Small intestine (tissue), 7 donors: ENCODE measurements at regions not wholly inside any gene's neighbourhood (a gene's known extent, or its start where the extent isn't known, plus 50 kb on each side); places are given as distances from the start of the nearest gene placed in this dataset.

Experiments used
- DNase-seq, 2 donors: peaks; one replicate each; pipeline versions ENCODE4 v3.0.0 to v3.0.0-alpha.2; 2013
- FAIRE-seq: peaks from 2 replicates; lab custom pipeline; 2012; peaks lifted over from hg19 to GRCh38; lab: Jason Lieb, UNC
- H3K27ac ChIP-seq, 3 donors: one replicate each; pipeline ENCODE4 v1.5.1; 2013; ENCODE audit warnings: low read length in 2 of 3, mild to moderate bottlenecking in 2 of 3, control low read depth in 1 of 3, inconsistent platforms in 1 of 3, low read depth in 1 of 3, moderate library complexity in 1 of 3
- H3K27me3 ChIP-seq, 3 donors: one replicate each; pipeline ENCODE4 v1.6.1; 2013; ENCODE audit warnings: low read length in 3 of 3, inconsistent platforms in 1 of 3; ENCODE audit not compliant: control insufficient read depth in 3 of 3, insufficient read depth in 3 of 3
- H3K36me3 ChIP-seq, 3 donors: one replicate each; pipeline ENCODE4 v1.6.1; 2013; ENCODE audit warnings: low read length in 3 of 3, inconsistent platforms in 1 of 3, low read depth in 1 of 3, mild to moderate bottlenecking in 1 of 3, moderate library complexity in 1 of 3; ENCODE audit not compliant: control insufficient read depth in 3 of 3, insufficient read depth in 2 of 3
- H3K4me1 ChIP-seq, 3 donors: one replicate each; pipeline ENCODE4 v1.6.1; 2013; ENCODE audit warnings: low read length in 2 of 3, inconsistent platforms in 1 of 3, low read depth in 1 of 3, mild to moderate bottlenecking in 1 of 3, moderate library complexity in 1 of 3; ENCODE audit not compliant: control insufficient read depth in 3 of 3, insufficient read depth in 2 of 3
- H3K4me3 ChIP-seq, 3 donors: one replicate each; pipeline ENCODE4 v1.5.1; 2013; ENCODE audit warnings: low read length in 3 of 3, control low read depth in 1 of 3, inconsistent platforms in 1 of 3, low read depth in 1 of 3, mild to moderate bottlenecking in 1 of 3, moderate library complexity in 1 of 3
- H3K9me3 ChIP-seq, 2 donors: one replicate each; pipeline ENCODE4 v1.6.1; 2013; ENCODE audit warnings: low read depth in 1 of 2, low read length in 1 of 2; ENCODE audit not compliant: control insufficient read depth in 2 of 2, insufficient read depth in 1 of 2
- WGBS, 3 donors: extraction: QIAGEN DNeasy Blood & Tissue Kit; methylation state at CpG; one replicate each; pipeline ENCODE4 v1.1.7; 2013; 5-methylcytosine and 5-hydroxymethylcytosine counted together
- donor health status: healthy with polysubstance abuse.
- donor health status: control.
- donor health status: control.
- donor health status: Bipolar disorder and iron deficiency.
- donor health status: healthy.

- no peaks in the 10 kb centered on the region for H3K36me3 ChIP-seq
- WGBS, 3 donors, result 83 to 87% (median 84%) methylated on average over 23 of the region's 23 CpGs
- H3K9me3 ChIP-seq, result no peaks in the 10 kb centered on the region
- DNase-seq, result no peak
- no peaks in the 10 kb centered on the region for H3K27me3 ChIP-seq
- no peaks in the 10 kb centered on the region for H3K4me1 ChIP-seq
- no peak for FAIRE-seq
- H3K27ac ChIP-seq, result no peak overlapping the region
- H3K4me3 ChIP-seq, result no peak overlapping the region
Measured at GRCh38 chr2:600542-601386, 76.4 kb downstream of the TMEM18 start.

GRCh38 chr2:599601-600000, 77.6 kb downstream of the TMEM18 start:
- Histone ChIP-seq H3K36me3 (no peaks in the 10 kb centered on the region), H3K9me3 (no peaks in the 10 kb centered on the region), H3K27ac (no peak overlapping the region), H3K4me1 (no peaks in the 10 kb centered on the region), H3K27me3 (no peaks in the 10 kb centered on the region), H3K4me3 (no peak overlapping the region)
- FAIRE-seq (no peak), DNase-seq (no peak)
- 50 to 83% (median 51%) methylated on average over 8 of the region's 8 CpGs for WGBS, 3 donors

DNA sequence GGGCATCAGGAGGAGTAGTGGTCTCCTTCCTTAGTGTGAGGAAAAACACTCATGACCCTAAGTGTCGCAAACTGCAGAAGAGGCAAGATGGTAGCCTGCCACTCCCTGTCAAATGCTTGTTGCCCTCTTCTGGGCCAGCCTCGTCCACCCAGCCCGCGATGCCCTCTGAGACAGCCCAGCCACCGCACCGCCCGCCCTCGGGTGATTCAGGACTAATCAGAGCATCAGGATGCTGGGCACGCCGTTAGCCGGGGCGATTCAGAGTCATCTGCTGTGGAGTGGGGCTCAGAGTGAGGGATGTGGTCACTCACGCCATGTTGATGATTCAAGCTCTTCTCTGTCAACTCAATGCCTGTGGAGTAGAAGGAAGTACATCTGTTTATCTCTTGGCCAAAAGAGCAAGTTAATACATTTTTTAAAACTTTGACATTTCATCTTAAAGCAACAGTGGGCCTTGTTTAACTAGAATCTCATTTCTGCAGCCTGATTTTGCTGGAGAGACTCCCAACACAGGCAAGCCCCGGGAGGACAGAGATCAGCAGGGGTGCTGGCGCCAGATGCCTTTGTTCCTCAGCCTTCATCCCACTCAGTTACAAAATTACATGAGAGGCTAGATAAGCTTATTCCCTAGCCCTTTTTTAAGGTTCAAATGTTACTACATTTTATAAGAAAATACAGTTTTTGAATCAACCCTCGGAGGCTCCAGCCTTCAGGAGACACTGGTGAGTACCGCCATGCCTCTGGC, 79.0 kb downstream of the TMEM18 start:
- no peak for FAIRE-seq
- WGBS, 3 donors, result 84 to 92% (median 89%) methylated on average over 17 of the region's 17 CpGs
- no peak for DNase-seq

GRCh38 chr2:595831-596592, 81.2 kb downstream of the TMEM18 start:
- no peak for DNase-seq

More for the DNA sequence above, 79.0 kb downstream of the TMEM18 start:
- no peaks in the 10 kb centered on the region for H3K36me3 ChIP-seq
- no peaks in the 10 kb centered on the region for H3K27me3 ChIP-seq
- H3K4me3 ChIP-seq, result no peak overlapping the region
- H3K4me1 ChIP-seq, result no peaks in the 10 kb centered on the region
- no peaks in the 10 kb centered on the region for H3K9me3 ChIP-seq
- no peak overlapping the region for H3K27ac ChIP-seq

GRCh38 chr2:595141-595815, 81.9 kb downstream of the TMEM18 start:
- Histone ChIP-seq H3K27me3 (no peaks in the 10 kb centered on the region), H3K4me3 (no peak overlapping the region), H3K27ac (no peak overlapping the region), H3K36me3 (no peaks in the 10 kb centered on the region), H3K9me3 (no peaks in the 10 kb centered on the region), H3K4me1 (no peaks in the 10 kb centered on the region)
- DNase-seq (no peak), FAIRE-seq (no peak)
- WGBS, 3 donors, result 76 to 80% (median 80%) methylated on average over 23 of the region's 23 CpGs

More at GRCh38 chr2:595831-596592, 81.2 kb downstream of the TMEM18 start:
- Histone ChIP-seq H3K27ac (no peak overlapping the region), H3K36me3 (no peaks in the 10 kb centered on the region), H3K4me3 (no peak overlapping the region), H3K4me1 (no peaks in the 10 kb centered on the region), H3K9me3 (no peaks in the 10 kb centered on the region), H3K27me3 (no peaks in the 10 kb centered on the region)
- no peak for FAIRE-seq
- 72 to 76% (median 75%) methylated on average over 13 of the region's 13 CpGs for WGBS, 3 donors

DNA sequence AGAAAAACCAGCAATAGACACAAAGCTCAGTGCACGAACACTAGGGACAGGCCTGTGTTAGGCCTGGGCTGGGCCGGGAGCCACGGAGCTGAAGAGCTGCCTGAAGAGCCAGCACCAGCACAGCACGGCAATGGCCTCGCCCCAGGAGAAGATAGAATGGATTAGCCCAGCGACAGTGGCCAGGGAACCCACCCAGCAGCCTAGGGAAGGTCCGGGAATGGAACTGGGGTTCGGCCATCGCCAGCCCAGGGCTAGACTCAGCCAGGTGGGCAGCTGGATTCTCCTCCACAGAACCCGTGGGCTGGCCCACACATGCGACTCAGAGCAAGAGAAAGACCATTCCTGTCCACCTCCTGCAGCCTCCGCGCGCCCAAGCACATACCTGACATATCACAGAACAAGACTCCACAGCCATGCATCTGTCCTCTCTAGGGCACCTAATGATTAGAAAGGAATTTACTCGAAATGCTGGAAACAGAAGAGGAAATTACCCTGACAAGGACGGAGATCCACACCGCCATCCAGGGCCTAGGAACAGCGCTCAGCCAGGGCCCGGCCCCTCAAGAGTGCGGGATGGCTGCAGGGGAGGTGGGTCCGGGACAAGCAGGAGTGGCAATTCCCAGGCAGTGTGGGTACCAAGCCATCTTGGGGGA, 82.8 kb downstream of the TMEM18 start:
- H3K27me3 ChIP-seq, result no peaks in the 10 kb centered on the region
- no peaks in the 10 kb centered on the region for H3K9me3 ChIP-seq
- FAIRE-seq (no peak), DNase-seq (no peak)
- 89 to 93% (median 93%) methylated on average over 21 of the region's 21 CpGs for WGBS, 3 donors
- H3K36me3 ChIP-seq, result no peaks in the 10 kb centered on the region
- no peak overlapping the region for H3K27ac ChIP-seq
- H3K4me1 ChIP-seq, result no peaks in the 10 kb centered on the region
- no peak overlapping the region for H3K4me3 ChIP-seq

GRCh38 chr2:593356-594026, 83.7 kb downstream of the TMEM18 start:
- Histone ChIP-seq H3K36me3 (no peaks in the 10 kb centered on the region), H3K4me1 (no peaks in the 10 kb centered on the region), H3K4me3 (no peak overlapping the region), H3K27me3 (no peaks in the 10 kb centered on the region), H3K27ac (no peak overlapping the region), H3K9me3 (no peaks in the 10 kb centered on the region)
- WGBS, 3 donors, result 64 to 78% (median 69%) methylated on average over 17 of the region's 17 CpGs
- DNase-seq (peak in 1 of 2 donors; percentile 31), FAIRE-seq (no peak)
